ENCODE measurements at regions not wholly inside any gene's neighbourhood (a gene's known extent, or its start where the extent isn't known, plus 50 kb on each side); places are given as distances from the start of the nearest gene placed in this dataset.

DNA sequence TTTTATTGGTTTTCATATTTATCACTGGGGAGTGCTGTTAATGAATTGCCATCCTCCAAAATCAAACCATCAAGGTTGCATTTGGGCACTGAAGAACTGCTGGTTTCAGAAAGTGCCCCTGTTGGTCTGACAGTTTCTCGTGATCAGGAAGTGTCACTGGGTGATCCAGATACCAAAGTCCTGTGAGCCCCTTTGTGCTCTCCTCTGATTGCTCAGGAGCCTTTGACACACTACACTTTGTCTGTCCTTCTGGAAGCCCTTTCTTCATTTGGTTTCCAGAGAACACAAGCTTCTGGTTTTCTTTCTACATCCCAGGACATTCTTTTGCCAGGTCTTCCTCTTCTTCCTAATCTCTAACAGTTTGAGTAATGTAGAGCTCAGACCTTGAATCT lies 165.8 kb upstream of the PROX1 start:
- Mint-ChIP-seq H3K27me3 (ENCODE audit: low read depth) (peaks cover 4% of the 10 kb centered on the region), H3K36me3 (no peaks in the 10 kb centered on the region), H3K4me1 (no peaks in the 10 kb centered on the region), H3K4me3 (no peak overlapping the region), H3K27ac (no peak overlapping the region), H3K9me3 (no peaks in the 10 kb centered on the region)
- no peak for DNase-seq (ENCODE audit: low spot score in 2 of 2, unreplicated experiment in 2 of 2)
- TF ChIP-seq, protein P1, sequence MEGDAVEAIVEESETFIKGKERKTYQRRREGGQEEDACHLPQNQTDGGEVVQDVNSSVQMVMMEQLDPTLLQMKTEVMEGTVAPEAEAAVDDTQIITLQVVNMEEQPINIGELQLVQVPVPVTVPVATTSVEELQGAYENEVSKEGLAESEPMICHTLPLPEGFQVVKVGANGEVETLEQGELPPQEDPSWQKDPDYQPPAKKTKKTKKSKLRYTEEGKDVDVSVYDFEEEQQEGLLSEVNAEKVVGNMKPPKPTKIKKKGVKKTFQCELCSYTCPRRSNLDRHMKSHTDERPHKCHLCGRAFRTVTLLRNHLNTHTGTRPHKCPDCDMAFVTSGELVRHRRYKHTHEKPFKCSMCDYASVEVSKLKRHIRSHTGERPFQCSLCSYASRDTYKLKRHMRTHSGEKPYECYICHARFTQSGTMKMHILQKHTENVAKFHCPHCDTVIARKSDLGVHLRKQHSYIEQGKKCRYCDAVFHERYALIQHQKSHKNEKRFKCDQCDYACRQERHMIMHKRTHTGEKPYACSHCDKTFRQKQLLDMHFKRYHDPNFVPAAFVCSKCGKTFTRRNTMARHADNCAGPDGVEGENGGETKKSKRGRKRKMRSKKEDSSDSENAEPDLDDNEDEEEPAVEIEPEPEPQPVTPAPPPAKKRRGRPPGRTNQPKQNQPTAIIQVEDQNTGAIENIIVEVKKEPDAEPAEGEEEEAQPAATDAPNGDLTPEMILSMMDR (IDR thresholded peaks at IDR 0.05; ENCODE audit: unreplicated experiment), result no peak

DNA sequence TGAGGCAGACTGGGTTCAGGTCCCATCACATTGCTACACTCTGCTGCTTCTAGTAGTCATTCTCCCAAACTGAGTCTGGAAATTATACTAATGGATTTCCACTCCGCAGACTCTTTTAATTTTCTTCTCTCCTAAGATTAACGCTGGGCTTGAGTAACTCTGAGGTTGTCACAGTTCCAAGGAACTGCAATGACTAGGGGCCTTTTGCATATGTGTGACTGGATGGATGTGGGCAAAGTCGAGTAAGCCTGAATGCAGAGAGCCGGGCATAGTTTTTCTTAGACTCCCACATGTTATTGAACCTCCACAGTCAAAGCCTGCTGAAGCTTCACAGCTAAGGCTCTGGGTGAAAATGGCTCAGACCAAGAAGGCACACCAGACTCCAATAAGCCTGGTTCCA lies 160.9 kb upstream of the PROX1 start:
- Mint-ChIP-seq H3K27ac (no peak overlapping the region), H3K4me3 (no peak overlapping the region)

DNA sequence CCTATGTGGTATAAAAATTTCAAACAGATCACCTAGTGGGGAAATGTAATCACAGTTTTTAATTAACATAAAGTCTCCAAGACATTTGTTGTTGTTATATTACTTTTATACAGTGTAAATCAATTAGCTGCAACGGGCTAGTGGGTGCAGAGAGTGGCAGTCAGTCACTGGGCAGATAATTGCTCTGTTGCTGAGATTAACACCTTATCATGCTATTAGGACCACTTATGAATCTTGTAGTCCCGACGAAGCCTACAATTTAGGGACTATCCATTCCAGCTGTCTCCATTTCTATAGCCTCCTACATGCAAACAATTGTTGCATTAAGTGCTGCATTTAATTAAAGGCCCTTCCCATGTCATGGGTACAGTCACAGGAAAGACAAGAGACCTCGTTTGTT lies 158.9 kb upstream of the PROX1 start:
- DNase-seq (ENCODE audit: low spot score in 2 of 2, unreplicated experiment in 2 of 2), result no peak
- TF ChIP-seq, protein P1 (IDR thresholded peaks at IDR 0.05; ENCODE audit: unreplicated experiment), result no peak
- no peak overlapping the region for H3K4me3 Mint-ChIP-seq
- H3K36me3 Mint-ChIP-seq, result no peaks in the 10 kb centered on the region
- H3K9me3 Mint-ChIP-seq, result peaks cover 10% of the 10 kb centered on the region
- no peak overlapping the region for H3K27ac Mint-ChIP-seq
- no peaks in the 10 kb centered on the region for H3K4me1 Mint-ChIP-seq
- peaks cover 7% of the 10 kb centered on the region for H3K27me3 Mint-ChIP-seq (ENCODE audit: low read depth)

More for the DNA sequence above, 160.9 kb upstream of the PROX1 start:
- peaks cover 5% of the 10 kb centered on the region for H3K9me3 Mint-ChIP-seq
- H3K27me3 Mint-ChIP-seq (ENCODE audit: low read depth), result peaks cover 4% of the 10 kb centered on the region
- TF ChIP-seq, protein P1 (IDR thresholded peaks at IDR 0.05; ENCODE audit: unreplicated experiment), result no peak
- no peaks in the 10 kb centered on the region for H3K36me3 Mint-ChIP-seq
- no peaks in the 10 kb centered on the region for H3K4me1 Mint-ChIP-seq
- no peak for DNase-seq (ENCODE audit: low spot score in 2 of 2, unreplicated experiment in 2 of 2)

DNA sequence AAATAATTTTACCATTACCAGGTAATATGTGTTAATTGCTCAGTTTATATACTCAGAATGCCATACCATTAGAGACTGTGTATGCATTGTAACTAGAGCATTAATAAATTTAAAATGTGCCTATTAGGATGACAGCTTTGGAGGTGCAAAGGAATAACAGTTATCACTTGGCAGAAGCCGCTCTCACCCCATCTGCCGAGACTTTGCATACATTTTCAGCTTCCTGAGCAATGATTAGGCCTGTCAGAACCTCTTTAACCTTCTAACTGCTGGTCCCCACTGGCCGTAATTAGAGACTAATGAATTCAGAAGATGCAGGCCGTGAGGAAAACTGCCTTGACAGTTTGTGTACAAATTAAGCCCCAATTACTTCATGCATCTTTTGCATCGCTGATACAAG lies 158.0 kb upstream of the PROX1 start:
- TF ChIP-seq, protein P1 (IDR thresholded peaks at IDR 0.05; ENCODE audit: unreplicated experiment), result no peak
- Mint-ChIP-seq H3K27ac (no peak overlapping the region), H3K27me3 (ENCODE audit: low read depth) (peaks cover 5% of the 10 kb centered on the region), H3K9me3 (peaks cover 10% of the 10 kb centered on the region), H3K36me3 (no peaks in the 10 kb centered on the region), H3K4me3 (no peak overlapping the region), H3K4me1 (no peaks in the 10 kb centered on the region)
- DNase-seq (ENCODE audit: low spot score in 2 of 2, unreplicated experiment in 2 of 2), result no peak

DNA sequence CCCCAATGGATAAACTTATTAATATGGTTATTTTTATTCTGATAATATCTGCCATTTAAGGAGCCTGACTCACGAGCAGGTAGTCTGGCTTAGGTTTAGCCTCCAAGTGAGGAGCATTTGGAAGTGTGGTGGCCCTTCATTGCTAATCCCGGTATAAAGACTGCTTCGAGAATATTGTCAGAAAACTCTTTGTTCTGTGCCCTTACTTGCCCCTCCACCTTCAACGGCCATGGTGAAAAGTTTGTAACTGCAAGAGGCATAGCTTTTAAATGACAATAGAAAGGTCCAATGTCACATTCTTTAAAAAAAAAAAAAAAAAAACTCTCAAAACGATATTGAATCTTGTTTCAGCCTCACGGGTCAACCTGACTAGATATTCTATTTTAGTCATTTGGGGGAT lies 157.4 kb upstream of the PROX1 start:
- Mint-ChIP-seq H3K9me3 (peaks cover 10% of the 10 kb centered on the region), H3K4me1 (no peaks in the 10 kb centered on the region), H3K27ac (no peak overlapping the region), H3K4me3 (no peak overlapping the region), H3K27me3 (ENCODE audit: low read depth) (peaks cover 11% of the 10 kb centered on the region), H3K36me3 (no peaks in the 10 kb centered on the region)
- TF ChIP-seq, protein P1 (IDR thresholded peaks at IDR 0.05; ENCODE audit: unreplicated experiment), result no peak
- DNase-seq (ENCODE audit: low spot score in 2 of 2, unreplicated experiment in 2 of 2), result no peak

DNA sequence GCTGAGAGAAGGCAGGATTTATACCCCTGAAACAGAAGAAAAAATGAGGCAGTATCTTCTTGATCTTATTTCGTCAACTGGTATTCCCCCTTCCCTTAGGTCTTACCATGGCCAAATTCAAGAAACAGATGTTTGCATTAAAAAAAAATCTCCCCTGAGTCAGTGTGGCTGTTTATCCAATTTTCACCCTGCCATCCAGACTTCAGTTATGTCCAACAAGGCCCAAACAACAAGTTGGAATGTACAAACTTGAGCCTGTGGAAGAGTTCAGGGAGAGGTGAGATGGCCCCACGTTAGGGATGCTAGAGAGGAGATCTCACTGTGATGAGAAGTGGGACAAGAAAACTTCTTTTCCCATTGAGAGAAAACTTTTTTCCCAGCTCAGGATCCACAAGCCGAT lies 147.2 kb upstream of the PROX1 start:
- TF ChIP-seq, protein P1 (IDR thresholded peaks at IDR 0.05; ENCODE audit: unreplicated experiment), result no peak
- peaks cover 4% of the 10 kb centered on the region for H3K9me3 Mint-ChIP-seq

More for the DNA sequence above, 147.2 kb upstream of the PROX1 start:
- H3K4me3 Mint-ChIP-seq, result no peak overlapping the region
- no peak for DNase-seq (ENCODE audit: low spot score in 2 of 2, unreplicated experiment in 2 of 2)
- no peaks in the 10 kb centered on the region for H3K4me1 Mint-ChIP-seq
- H3K27me3 Mint-ChIP-seq (ENCODE audit: low read depth), result peaks cover 36% of the 10 kb centered on the region
- no peak overlapping the region for H3K27ac Mint-ChIP-seq
- H3K36me3 Mint-ChIP-seq, result no peaks in the 10 kb centered on the region

Data from mesothelial cell of epicardium (in vitro differentiated cells).